ENCODE measurements at regions not wholly inside any gene's neighbourhood (a gene's known extent, or its start where the extent isn't known, plus 50 kb on each side); places are given as distances from the start of the nearest gene placed in this dataset.

DNA sequence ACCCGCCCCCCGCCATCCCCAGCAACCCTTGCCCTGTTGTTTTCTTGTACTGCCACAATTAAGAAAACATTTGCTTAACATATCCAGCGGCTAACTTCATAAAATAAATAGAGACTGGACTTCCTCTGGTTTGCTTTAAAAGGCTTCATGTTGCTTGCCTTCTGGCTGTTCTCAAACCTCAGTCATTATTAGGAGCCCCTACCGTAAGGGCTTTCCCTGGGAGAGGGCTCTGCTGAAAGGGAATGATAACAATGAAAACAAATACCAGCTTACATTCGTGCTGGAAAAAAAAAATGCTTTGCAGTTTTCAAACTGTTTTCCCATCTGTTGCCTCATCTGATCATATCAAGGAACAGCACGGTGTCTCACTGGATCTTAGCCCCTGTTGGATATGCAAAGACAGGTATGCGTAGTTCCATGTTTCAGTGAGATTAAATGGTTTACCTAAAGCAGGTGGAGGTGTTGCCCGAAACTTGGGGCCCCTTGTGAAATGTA lies 77.2 kb upstream of the VGLL4 start:
- Mint-ChIP-seq H3K4me3 (ENCODE audit: unreplicated experiment) (peak overlapping the region; percentile 98), H3K27ac (ENCODE audit: low read depth, unreplicated experiment) (peak overlapping the region; percentile 94), H3K9me3 (ENCODE audit: unreplicated experiment) (no peaks in the 10 kb centered on the region), H3K36me3 (ENCODE audit: insufficient read depth, unreplicated experiment) (no peaks in the 10 kb centered on the region), H3K27me3 (ENCODE audit: insufficient read depth, unreplicated experiment) (peaks cover 17% of the 10 kb centered on the region), H3K4me1 (ENCODE audit: insufficient read depth, unreplicated experiment) (peaks cover 19% of the 10 kb centered on the region)
- TF ChIP-seq, protein P1, sequence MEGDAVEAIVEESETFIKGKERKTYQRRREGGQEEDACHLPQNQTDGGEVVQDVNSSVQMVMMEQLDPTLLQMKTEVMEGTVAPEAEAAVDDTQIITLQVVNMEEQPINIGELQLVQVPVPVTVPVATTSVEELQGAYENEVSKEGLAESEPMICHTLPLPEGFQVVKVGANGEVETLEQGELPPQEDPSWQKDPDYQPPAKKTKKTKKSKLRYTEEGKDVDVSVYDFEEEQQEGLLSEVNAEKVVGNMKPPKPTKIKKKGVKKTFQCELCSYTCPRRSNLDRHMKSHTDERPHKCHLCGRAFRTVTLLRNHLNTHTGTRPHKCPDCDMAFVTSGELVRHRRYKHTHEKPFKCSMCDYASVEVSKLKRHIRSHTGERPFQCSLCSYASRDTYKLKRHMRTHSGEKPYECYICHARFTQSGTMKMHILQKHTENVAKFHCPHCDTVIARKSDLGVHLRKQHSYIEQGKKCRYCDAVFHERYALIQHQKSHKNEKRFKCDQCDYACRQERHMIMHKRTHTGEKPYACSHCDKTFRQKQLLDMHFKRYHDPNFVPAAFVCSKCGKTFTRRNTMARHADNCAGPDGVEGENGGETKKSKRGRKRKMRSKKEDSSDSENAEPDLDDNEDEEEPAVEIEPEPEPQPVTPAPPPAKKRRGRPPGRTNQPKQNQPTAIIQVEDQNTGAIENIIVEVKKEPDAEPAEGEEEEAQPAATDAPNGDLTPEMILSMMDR (IDR thresholded peaks at IDR 0.05; ENCODE audit: unreplicated experiment): no peak
- TSS peak; percentile 81 for BruUV-seq (replicated peaks)
- intact Hi-C loops (cut with micrococcal nuclease): loop anchor here (1.0 kb wide), 1 partner anchor 83 kb away; no protein-coding TSS in a partner anchor
- POLR2A ChIA-PET: interaction anchor here (1.0 to 1.4 kb wide), 4 partner anchors 29 to 120 kb away, joined by 3 to 21 read pairs (median 4); no protein-coding TSS in a partner anchor
- CTCF ChIA-PET: interaction anchor here (0.6 to 0.8 kb wide), 3 partner anchors 83 to 244 kb away, joined by 3 to 4 read pairs (median 3); no protein-coding TSS in a partner anchor
- DNase-seq (ENCODE audit: unreplicated experiment): no peak

DNA sequence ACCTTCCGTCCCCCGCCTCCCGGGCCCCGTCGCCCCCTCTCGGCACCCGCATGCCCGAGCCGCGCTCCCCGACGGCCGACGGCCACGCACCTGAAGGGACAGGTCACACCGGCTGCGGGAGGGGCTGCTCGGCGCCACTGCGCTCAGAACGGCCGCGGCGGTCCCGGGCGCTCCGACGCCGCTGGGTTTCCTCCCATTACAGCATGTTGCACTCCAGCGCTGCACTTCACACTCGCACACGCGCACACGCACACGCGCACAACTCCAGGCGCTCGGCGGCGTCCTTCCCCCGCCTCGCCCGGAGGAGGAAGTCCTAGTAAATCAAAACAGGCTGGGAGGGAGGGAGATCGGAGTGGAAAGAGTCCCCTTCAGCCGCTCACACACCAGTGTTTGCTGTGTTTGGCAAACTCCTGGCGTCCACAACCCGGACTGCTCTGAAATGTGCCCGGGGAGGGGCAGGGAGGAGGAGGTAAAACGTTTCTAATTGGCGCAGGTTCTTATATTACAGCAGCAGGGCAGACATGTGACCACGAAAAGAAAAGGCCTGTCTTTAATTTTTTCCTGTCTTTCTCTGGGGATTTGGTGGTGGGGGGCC lies 76.7 kb upstream of the VGLL4 start:
- BruUV-seq (replicated peaks): no TSS peak
- Mint-ChIP-seq H3K4me1 (ENCODE audit: insufficient read depth, unreplicated experiment) (peaks cover 19% of the 10 kb centered on the region), H3K27me3 (ENCODE audit: insufficient read depth, unreplicated experiment) (peaks cover 12% of the 10 kb centered on the region), H3K36me3 (ENCODE audit: insufficient read depth, unreplicated experiment) (peaks cover 4% of the 10 kb centered on the region), H3K4me3 (ENCODE audit: unreplicated experiment) (peak overlapping the region; percentile 98), H3K27ac (ENCODE audit: low read depth, unreplicated experiment) (peak overlapping the region; percentile 94), H3K9me3 (ENCODE audit: unreplicated experiment) (no peaks in the 10 kb centered on the region)
- ChIA-PET CTCF (interaction anchor here (0.6 kb wide), 1 partner anchor 151 kb away, joined by 3 read pairs; no protein-coding TSS in a partner anchor), POLR2A (interaction anchor here (0.6 to 1.4 kb wide), 15 partner anchors 30 to 448 kb away, joined by 3 to 28 read pairs (median 3); partner anchors contain the start of genes ATG7 and VGLL4)
- peak; percentile 76 for DNase-seq (ENCODE audit: unreplicated experiment)
- intact Hi-C loops (cut with micrococcal nuclease): loop anchor here (1.0 kb wide), 1 partner anchor 84 kb away; no protein-coding TSS in a partner anchor
- TF ChIP-seq, protein P1 (IDR thresholded peaks at IDR 0.05; ENCODE audit: unreplicated experiment): no peak

DNA sequence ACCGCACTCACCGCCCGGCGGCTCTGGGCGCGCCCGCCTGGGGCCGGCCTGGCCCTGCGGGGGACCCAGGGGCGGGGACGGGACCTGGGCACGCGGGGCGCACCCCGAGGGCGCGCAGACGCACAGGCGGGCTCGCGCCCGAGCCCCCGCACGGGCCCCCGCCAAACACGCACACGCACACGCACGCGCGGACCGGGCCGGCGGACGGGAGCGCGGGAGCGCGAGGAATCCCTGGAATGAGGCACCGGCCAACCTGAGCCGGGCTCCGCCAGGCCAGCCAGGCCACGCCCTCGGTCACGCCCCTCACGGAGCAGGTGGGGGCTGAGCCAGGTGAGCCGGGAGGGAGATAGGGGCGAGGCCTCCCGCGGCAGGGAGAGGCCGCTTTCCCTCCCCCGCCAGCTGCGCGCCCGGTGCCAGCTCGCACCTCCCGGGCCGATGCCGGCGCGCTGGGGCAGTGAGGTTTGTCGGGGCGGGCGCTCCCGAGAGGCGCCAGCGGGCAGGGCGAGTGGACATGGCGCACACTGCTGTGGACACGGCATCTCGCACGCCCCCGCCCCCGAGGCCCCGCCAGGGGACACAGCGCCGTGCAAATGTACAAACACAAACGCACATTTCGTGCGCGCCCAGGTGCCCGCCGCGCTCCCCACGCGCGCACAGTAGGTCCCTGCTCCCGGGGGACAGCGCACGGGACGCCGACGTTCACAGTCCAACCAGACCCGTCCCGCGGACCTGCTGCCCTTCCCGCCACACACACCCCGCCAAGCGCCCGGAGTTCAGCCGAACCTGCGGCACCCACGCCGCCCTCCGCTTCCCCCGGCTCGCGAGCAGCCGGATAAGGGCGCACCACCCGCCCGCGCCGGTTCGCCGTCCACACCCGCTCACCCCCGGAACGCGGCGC lies 75.9 kb upstream of the VGLL4 start:
- TF ChIP-seq, protein P1 (IDR thresholded peaks at IDR 0.05; ENCODE audit: unreplicated experiment): no peak
- H3K27ac Mint-ChIP-seq (ENCODE audit: low read depth, unreplicated experiment): peak overlapping the region; percentile 94
- peak overlapping the region; percentile 98 for H3K4me3 Mint-ChIP-seq (ENCODE audit: unreplicated experiment)
- POLR2A ChIA-PET: interaction anchor here (0.6 to 1.4 kb wide), 16 partner anchors 11 to 448 kb away, joined by 3 to 28 read pairs (median 3); partner anchors contain the start of genes ATG7 and VGLL4
- H3K36me3 Mint-ChIP-seq (ENCODE audit: insufficient read depth, unreplicated experiment): peaks cover 4% of the 10 kb centered on the region
- no peaks in the 10 kb centered on the region for H3K9me3 Mint-ChIP-seq (ENCODE audit: unreplicated experiment)
- peaks cover 4% of the 10 kb centered on the region for H3K27me3 Mint-ChIP-seq (ENCODE audit: insufficient read depth, unreplicated experiment)
- peak; percentile 88 for DNase-seq (ENCODE audit: unreplicated experiment)
- CTCF ChIA-PET: no interaction called here
- BruUV-seq (replicated peaks): no TSS peak
- intact Hi-C loops (cut with micrococcal nuclease): loop anchor here (1.0 to 5.0 kb wide), 4 partner anchors 51 to 151 kb away; no protein-coding TSS in a partner anchor
- H3K4me1 Mint-ChIP-seq (ENCODE audit: insufficient read depth, unreplicated experiment): peaks cover 13% of the 10 kb centered on the region

All from MCF 10A (cell line).